HG02642 (cell line): ENCODE measurements at regions not wholly inside any gene's neighbourhood (a gene's known extent, or its start where the extent isn't known, plus 50 kb on each side); places are given as distances from the start of the nearest gene placed in this dataset.

Experiments used
- ATAC-seq: cut with Tn5 transposase; IDR thresholded peaks from one replicate; pipeline ENCODE4 v1.9.1; 2021; ENCODE audit warnings: mild to moderate bottlenecking; ENCODE audit not compliant: unreplicated experiment, poor library complexity

- ATAC-seq: no peak
Observed at GRCh38 chr6:145051661-145052060, 683.7 kb downstream of the EPM2A start.

DNA sequence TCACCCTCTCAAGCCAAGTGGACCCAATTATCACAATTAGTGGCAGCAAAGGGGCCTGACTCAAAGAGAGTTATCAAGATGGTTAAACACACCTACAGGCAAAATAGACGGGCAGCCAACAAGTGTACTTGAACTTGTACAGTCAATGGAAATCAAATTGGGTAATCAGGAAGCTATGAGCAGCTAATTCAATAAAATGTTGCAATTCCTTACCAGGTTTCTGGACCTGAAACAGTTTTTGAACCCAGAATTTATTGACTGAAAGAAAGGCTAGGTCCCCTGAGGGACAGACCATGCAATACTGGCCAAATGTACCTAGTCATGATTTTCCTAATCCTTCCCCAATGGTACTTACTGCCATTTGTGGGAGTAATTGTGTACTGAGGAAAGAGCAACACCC lies 679.8 kb downstream of the EPM2A start:
- no peak for ATAC-seq

GRCh38 chr6:145060714-145061113 lies 674.6 kb downstream of the EPM2A start:
- no peak for ATAC-seq

- no peak for ATAC-seq
Observed at GRCh38 chr6:145063091-145063490, 672.2 kb downstream of the EPM2A start.

DNA sequence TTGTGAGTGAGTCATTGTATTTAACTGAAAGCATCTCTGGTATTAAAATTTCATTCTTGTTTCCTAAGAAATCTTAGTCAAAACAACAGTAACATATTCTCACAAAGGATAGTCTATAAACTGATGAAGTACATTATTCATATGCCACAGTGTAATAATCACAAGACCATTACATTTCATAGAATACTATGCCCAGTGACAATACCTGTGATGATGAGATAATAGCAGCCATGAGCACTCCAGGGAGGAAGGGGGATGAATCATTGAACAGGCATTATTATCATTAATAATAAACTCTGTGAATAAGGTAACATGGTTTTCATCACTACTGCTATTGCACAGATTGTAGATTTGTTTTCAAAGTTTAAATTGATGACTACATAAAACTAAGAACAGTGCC lies 667.9 kb downstream of the EPM2A start:
- ATAC-seq: no peak

DNA sequence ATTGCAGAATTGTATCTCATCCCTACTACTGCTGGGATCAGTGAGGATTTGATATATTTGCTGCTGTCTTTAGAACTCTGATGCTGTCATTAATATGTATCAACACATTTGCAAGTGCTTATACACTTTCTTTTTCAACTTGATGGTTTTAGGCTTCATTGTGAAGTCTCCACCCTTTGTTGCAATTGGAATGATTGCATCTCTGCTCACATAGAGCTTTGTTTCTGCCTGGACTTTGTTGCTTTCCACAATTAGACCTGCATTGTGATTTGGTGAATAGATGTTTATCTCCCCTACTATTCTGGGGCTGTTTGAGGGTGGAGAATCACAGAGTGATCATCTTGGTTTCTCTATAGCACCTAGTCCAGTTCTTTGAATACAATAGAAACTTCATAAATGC lies 666.7 kb downstream of the EPM2A start:
- no peak for ATAC-seq

DNA sequence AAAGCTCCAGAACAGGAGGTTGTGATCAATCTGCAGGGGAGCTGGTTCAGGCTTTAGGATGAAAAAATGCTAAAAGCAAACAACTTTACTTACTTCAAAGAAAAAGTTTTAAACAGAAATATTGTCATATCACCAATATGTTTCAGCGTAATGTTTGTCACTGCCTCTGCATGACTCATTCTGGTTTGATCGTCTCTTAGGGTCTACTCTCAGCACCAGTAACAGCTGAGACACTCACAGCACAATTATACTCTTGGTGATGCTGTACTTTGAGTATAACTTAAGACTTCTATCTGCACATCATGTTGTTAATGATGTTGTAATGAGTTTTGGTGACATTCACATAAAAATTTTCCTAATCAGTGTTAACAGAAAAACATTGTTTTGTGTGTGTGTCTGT lies 665.4 kb downstream of the EPM2A start:
- ATAC-seq: no peak

- no peak for ATAC-seq
Observed at GRCh38 chr6:145070791-145071190, 664.5 kb downstream of the EPM2A start.

- no peak for ATAC-seq
Observed at GRCh38 chr6:145071836-145072235, 663.5 kb downstream of the EPM2A start.

DNA sequence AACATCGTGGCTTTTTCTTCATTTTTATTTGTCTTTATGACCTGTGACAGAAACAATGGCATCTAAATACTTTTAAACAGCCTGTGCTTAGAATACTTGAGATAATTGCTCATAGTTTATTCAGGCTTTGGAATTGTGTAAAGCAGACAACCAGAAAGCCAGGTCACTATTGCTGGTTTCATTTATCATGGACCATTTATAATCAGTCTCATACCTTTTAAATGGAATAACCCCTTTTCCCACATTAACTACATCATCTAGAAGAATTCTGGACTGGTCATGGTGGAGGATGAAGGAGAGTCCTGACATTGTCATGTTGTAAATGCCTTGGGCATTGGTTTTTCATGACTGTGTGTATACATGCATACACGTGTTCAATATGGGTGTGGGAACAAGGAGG lies 661.5 kb downstream of the EPM2A start:
- ATAC-seq: no peak

GRCh38 chr6:145074805-145075204 lies 660.5 kb downstream of the EPM2A start:
- ATAC-seq: no peak

DNA sequence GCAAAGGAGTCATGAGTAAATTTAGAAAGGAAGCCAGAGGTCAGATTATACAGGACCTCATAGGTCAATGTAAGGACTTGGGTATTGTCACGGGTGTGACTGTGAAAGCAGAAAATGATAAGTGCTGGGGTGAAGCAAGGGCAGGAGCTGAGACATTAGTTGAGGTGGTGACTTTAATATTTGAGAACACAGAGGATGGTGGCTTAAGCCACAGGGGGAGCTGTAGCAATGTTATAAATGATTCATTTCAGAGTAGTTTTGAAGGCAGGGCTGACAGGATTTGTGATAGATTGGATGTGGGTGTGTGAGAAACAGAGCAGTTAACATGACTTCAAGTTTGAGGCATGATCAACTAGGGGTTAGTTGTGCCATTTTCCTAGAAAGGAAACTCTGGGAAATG lies 659.9 kb downstream of the EPM2A start:
- no peak for ATAC-seq

DNA sequence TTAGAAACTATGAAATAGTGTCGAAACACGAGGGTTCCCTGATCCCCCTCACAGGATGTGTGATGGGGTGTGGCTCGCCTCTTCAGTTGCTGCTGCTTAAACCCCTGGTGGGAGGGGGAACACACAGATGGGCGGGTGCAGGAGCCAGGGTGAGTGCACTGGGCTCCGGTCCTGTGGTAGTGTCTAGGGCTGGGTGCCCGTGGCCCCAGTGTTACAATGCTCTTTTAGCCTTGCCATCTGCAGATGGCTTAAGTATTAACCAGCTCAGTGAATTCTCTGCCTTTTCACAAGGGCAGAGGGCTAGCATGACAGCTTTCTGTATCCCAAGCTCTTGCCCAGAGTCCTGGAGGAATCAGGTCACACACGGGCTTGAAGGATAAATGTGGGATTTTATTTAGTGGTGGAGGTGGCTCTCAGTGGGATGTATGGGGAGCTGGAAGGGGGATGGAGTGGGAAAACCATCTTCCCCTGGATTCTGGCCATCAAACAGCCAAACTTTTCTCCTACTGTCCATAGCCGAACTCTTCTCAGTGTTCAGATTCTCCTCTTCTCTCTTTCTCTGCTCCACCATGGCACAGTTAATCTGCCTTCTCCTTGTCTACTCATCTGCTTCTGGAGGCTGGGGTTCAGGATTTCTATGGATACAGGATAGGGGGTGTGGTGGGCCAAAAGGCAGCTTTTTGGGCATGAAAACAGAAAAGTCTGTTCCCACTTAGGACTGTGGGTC lies 659.0 kb downstream of the EPM2A start:
- no peak for ATAC-seq

- no peak for ATAC-seq
Observed at GRCh38 chr6:145077382-145077781, 657.9 kb downstream of the EPM2A start.

- ATAC-seq: no peak
Observed at GRCh38 chr6:145080651-145081050, 654.7 kb downstream of the EPM2A start.

- ATAC-seq: no peak
Observed at GRCh38 chr6:145081677-145082076, 653.6 kb downstream of the EPM2A start.

- no peak for ATAC-seq
Observed at GRCh38 chr6:145082359-145082758, 653.0 kb downstream of the EPM2A start.

DNA sequence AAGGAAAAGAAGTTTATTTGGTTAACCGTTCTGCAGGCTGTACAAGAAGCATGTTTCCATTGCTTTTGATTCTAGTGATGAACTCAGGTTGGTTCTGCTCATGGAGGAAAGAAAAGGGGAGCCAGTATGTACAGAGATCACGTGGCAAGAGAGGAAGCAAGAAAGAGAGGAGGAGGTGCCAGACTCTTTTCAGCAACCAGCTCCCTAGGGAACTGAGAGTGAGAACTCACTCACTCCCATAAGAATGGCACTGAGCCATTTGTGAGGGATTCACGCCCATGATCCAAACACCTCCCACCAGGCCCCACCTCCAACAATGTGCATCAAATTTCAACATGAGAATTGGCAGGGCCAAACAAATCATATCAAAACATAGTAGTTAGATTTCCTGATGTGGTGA lies 649.1 kb downstream of the EPM2A start:
- no peak for ATAC-seq

GRCh38 chr6:145087034-145087433 lies 648.3 kb downstream of the EPM2A start:
- no peak for ATAC-seq

GRCh38 chr6:145090801-145091585 lies 644.3 kb downstream of the EPM2A start:
- ATAC-seq: no peak

- no peak for ATAC-seq
Observed at GRCh38 chr6:145091586-145092142, 643.7 kb downstream of the EPM2A start.

GRCh38 chr6:145092554-145092953 lies 642.8 kb downstream of the EPM2A start:
- no peak for ATAC-seq
